ENCODE measurements at regions not wholly inside any gene's neighbourhood (a gene's known extent, or its start where the extent isn't known, plus 50 kb on each side); places are given as distances from the start of the nearest gene placed in this dataset.

- 4 to 8% (median 4%) methylated on average over 1 of the region's 1 CpG for WGBS, 3 donors
- DNase-seq, result no peak
- Histone ChIP-seq H3K27ac (no peak overlapping the region), H3K4me3 (no peak overlapping the region), H3K9me3 (no peaks in the 10 kb centered on the region), H3K27me3 (no peaks in the 10 kb centered on the region), H3K4me1 (ENCODE audit: insufficient read depth) (no peaks in the 10 kb centered on the region), H3K36me3 (no peaks in the 10 kb centered on the region)
- no peak for TF ChIP-seq POLR2A (IDR thresholded peaks at IDR 0.05)
- TF ChIP-seq EP300 (IDR thresholded peaks at IDR 0.05), result no peak
- TF ChIP-seq CTCF (IDR thresholded peaks at IDR 0.05), result no peak
- intact Hi-C loops (cut with DNase I), result no loop called here
These were observed 480.8 kb upstream of the FAM241A start for GRCh38 chr4:111664308-111664945.

- TF ChIP-seq EP300 (IDR thresholded peaks at IDR 0.05) (no peak), POLR2A (IDR thresholded peaks at IDR 0.05) (no peak), CTCF (IDR thresholded peaks at IDR 0.05) (no peak)
- Histone ChIP-seq H3K27ac (no peak overlapping the region), H3K4me1 (ENCODE audit: insufficient read depth) (no peaks in the 10 kb centered on the region), H3K27me3 (no peaks in the 10 kb centered on the region), H3K36me3 (no peaks in the 10 kb centered on the region), H3K9me3 (no peaks in the 10 kb centered on the region), H3K4me3 (no peak overlapping the region)
- intact Hi-C loops (cut with DNase I), result no loop called here
- 65 to 79% (median 75%) methylated on average over 2 of the region's 2 CpGs for WGBS, 3 donors
- no peak for DNase-seq
These were observed 478.4 kb upstream of the FAM241A start for GRCh38 chr4:111666826-111667360.

GRCh38 chr4:111671756-111672155 lies 473.5 kb upstream of the FAM241A start:
- 42 to 63% (median 61%) methylated on average over 2 of the region's 2 CpGs for WGBS, 3 donors
- no peaks in the 10 kb centered on the region for H3K4me1 ChIP-seq (ENCODE audit: insufficient read depth)
- TF ChIP-seq POLR2A (IDR thresholded peaks at IDR 0.05) (no peak), EP300 (IDR thresholded peaks at IDR 0.05) (no peak), CTCF (IDR thresholded peaks at IDR 0.05) (no peak)
- H3K27me3 ChIP-seq, result no peaks in the 10 kb centered on the region
- H3K36me3 ChIP-seq, result no peaks in the 10 kb centered on the region
- intact Hi-C loops (cut with DNase I), result no loop called here
- no peak overlapping the region for H3K27ac ChIP-seq
- H3K4me3 ChIP-seq, result no peak overlapping the region
- H3K9me3 ChIP-seq, result no peaks in the 10 kb centered on the region
- DNase-seq, result no peak

- DNase-seq, result no peak
- no peaks in the 10 kb centered on the region for H3K36me3 ChIP-seq
- intact Hi-C loops (cut with DNase I), result no loop called here
- TF ChIP-seq POLR2A (IDR thresholded peaks at IDR 0.05), result no peak
- no peaks in the 10 kb centered on the region for H3K27me3 ChIP-seq
- no peak overlapping the region for H3K27ac ChIP-seq
- WGBS, 3 donors, result 92 to 94% (median 93%) methylated on average over 5 of the region's 5 CpGs
- no peaks in the 10 kb centered on the region for H3K9me3 ChIP-seq
- H3K4me1 ChIP-seq (ENCODE audit: insufficient read depth), result no peaks in the 10 kb centered on the region
- H3K4me3 ChIP-seq, result no peak overlapping the region
These were observed 469.5 kb upstream of the FAM241A start for GRCh38 chr4:111675746-111676145.

GRCh38 chr4:111676533-111676932 lies 468.7 kb upstream of the FAM241A start:
- TF ChIP-seq EP300 (IDR thresholded peaks at IDR 0.05) (no peak), CTCF (IDR thresholded peaks at IDR 0.05) (no peak), POLR2A (IDR thresholded peaks at IDR 0.05) (no peak)
- DNase-seq, result no peak
- Histone ChIP-seq H3K27ac (no peak overlapping the region), H3K9me3 (no peaks in the 10 kb centered on the region), H3K36me3 (no peaks in the 10 kb centered on the region), H3K4me3 (no peak overlapping the region), H3K4me1 (ENCODE audit: insufficient read depth) (no peaks in the 10 kb centered on the region), H3K27me3 (no peaks in the 10 kb centered on the region)
- intact Hi-C loops (cut with DNase I), result no loop called here
